ENCODE measurements at regions not wholly inside any gene's neighbourhood (a gene's known extent, or its start where the extent isn't known, plus 50 kb on each side); places are given as distances from the start of the nearest gene placed in this dataset.

DNA sequence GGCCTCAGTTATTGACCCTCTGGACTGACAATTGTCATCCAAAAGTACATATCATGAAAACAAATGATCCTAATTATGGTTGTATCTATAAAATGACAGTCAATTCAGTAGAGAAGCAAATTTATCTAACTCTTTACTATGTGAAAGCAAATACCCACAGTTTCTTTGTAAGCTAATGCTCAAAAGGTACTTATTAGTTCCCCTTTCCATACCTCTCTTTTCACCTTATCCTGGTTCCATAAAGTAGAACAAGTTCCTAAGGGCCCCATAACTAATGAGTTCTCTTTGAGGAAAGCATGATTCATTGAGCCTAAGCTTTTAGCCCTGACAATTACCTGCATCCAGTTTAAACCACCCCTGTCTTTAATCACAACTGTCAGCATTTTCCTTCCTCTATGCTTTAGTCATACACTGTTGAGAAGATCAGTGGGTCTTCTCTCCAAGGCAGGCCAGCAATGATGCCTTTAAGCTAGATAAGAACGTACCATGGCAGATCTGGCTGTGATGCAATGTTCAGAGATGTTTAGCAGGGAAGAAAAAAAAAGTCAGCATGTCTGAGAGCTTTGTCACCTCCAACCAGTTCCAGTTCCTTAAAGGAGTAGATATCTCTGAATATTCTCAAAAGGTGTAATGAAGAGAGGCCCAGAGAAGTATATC is 179.7 kb upstream of the RASGEF1B start:
- no peak overlapping the region for H3K4me3 Mint-ChIP-seq (ENCODE audit: unreplicated experiment)
- DNase-seq (ENCODE audit: low spot score), result no peak
- no peak overlapping the region for H3K27ac Mint-ChIP-seq (ENCODE audit: unreplicated experiment)
- peaks cover 3% of the 10 kb centered on the region for H3K27me3 Mint-ChIP-seq (ENCODE audit: low read depth)
- peaks cover 40% of the 10 kb centered on the region for H3K4me1 Mint-ChIP-seq (ENCODE audit: low read depth)
- TF ChIP-seq CTCF (IDR thresholded peaks at IDR 0.05), result no peak
- H3K36me3 Mint-ChIP-seq (ENCODE audit: low read depth), result no peaks in the 10 kb centered on the region
- peaks cover 4% of the 10 kb centered on the region for H3K9me3 Mint-ChIP-seq (ENCODE audit: low read depth)

- H3K27ac Mint-ChIP-seq (ENCODE audit: unreplicated experiment), result no peak overlapping the region
- no peaks in the 10 kb centered on the region for H3K36me3 Mint-ChIP-seq (ENCODE audit: low read depth)
- H3K4me1 Mint-ChIP-seq (ENCODE audit: low read depth), result peaks cover 40% of the 10 kb centered on the region
- peaks cover 3% of the 10 kb centered on the region for H3K27me3 Mint-ChIP-seq (ENCODE audit: low read depth)
- no peak for DNase-seq (ENCODE audit: low spot score)
- TF ChIP-seq CTCF (IDR thresholded peaks at IDR 0.05), result no peak
- H3K9me3 Mint-ChIP-seq (ENCODE audit: low read depth), result no peaks in the 10 kb centered on the region
- no peak overlapping the region for H3K4me3 Mint-ChIP-seq (ENCODE audit: unreplicated experiment)
These were observed 179.0 kb upstream of the RASGEF1B start for GRCh38 chr4:81650606-81651242.

- peak overlapping the region; percentile 10 for H3K27ac Mint-ChIP-seq (ENCODE audit: unreplicated experiment)
- DNase-seq (ENCODE audit: low spot score), result no peak
These were observed 177.0 kb upstream of the RASGEF1B start for GRCh38 chr4:81648576-81649275.

GRCh38 chr4:81647388-81647787 is 175.7 kb upstream of the RASGEF1B start:
- Mint-ChIP-seq H3K27me3 (ENCODE audit: low read depth) (peaks cover 8% of the 10 kb centered on the region), H3K9me3 (ENCODE audit: low read depth) (peaks cover 8% of the 10 kb centered on the region), H3K27ac (ENCODE audit: unreplicated experiment) (no peak overlapping the region), H3K36me3 (ENCODE audit: low read depth) (no peaks in the 10 kb centered on the region), H3K4me3 (ENCODE audit: unreplicated experiment) (no peak overlapping the region), H3K4me1 (ENCODE audit: low read depth) (peaks cover 37% of the 10 kb centered on the region)
- no peak for TF ChIP-seq CTCF (IDR thresholded peaks at IDR 0.05)
- no peak for DNase-seq (ENCODE audit: low spot score)

More at GRCh38 chr4:81648576-81649275, 177.0 kb upstream of the RASGEF1B start:
- no peak for TF ChIP-seq CTCF (IDR thresholded peaks at IDR 0.05)
- peaks cover 4% of the 10 kb centered on the region for H3K9me3 Mint-ChIP-seq (ENCODE audit: low read depth)
- no peak overlapping the region for H3K4me3 Mint-ChIP-seq (ENCODE audit: unreplicated experiment)
- peaks cover 5% of the 10 kb centered on the region for H3K27me3 Mint-ChIP-seq (ENCODE audit: low read depth)
- H3K4me1 Mint-ChIP-seq (ENCODE audit: low read depth), result peaks cover 40% of the 10 kb centered on the region
- no peaks in the 10 kb centered on the region for H3K36me3 Mint-ChIP-seq (ENCODE audit: low read depth)

- Mint-ChIP-seq H3K4me3 (ENCODE audit: unreplicated experiment) (no peak overlapping the region), H3K27ac (ENCODE audit: unreplicated experiment) (no peak overlapping the region), H3K9me3 (ENCODE audit: low read depth) (peaks cover 8% of the 10 kb centered on the region), H3K27me3 (ENCODE audit: low read depth) (peaks cover 13% of the 10 kb centered on the region), H3K36me3 (ENCODE audit: low read depth) (no peaks in the 10 kb centered on the region), H3K4me1 (ENCODE audit: low read depth) (no peaks in the 10 kb centered on the region)
- DNase-seq (ENCODE audit: low spot score), result no peak
- TF ChIP-seq CTCF (IDR thresholded peaks at IDR 0.05), result no peak
These were observed 170.8 kb upstream of the RASGEF1B start for GRCh38 chr4:81642543-81642942.

All from chondrocyte (in vitro differentiated cells).